ENCODE measurements at regions not wholly inside any gene's neighbourhood (a gene's known extent, or its start where the extent isn't known, plus 50 kb on each side); places are given as distances from the start of the nearest gene placed in this dataset.
"Not testable (repeated sequence)": the region's sequence is repeated elsewhere in the genome, so short reads cannot be mapped to it uniquely, and the experiment has no call there.

- Histone ChIP-seq H3K4me3 (ENCODE audit: low read length) (no peak overlapping the region), H2AFZ (ENCODE audit: low read length) (no peak overlapping the region), H3K9me3 (ENCODE audit: low read length) (no peaks in the 10 kb centered on the region), H3K36me3 (ENCODE audit: insufficient read depth, low read length) (no peaks in the 10 kb centered on the region), H3K79me2 (ENCODE audit: low read length) (no peaks in the 10 kb centered on the region), H3K4me1 (ENCODE audit: low read length) (no peaks in the 10 kb centered on the region), H3K27me3 (ENCODE audit: low read length) (no peaks in the 10 kb centered on the region), H4K20me1 (ENCODE audit: insufficient read depth, low read depth, low read length) (no peaks in the 10 kb centered on the region), H3K4me2 (ENCODE audit: low read depth, low read length, poor library complexity, severe bottlenecking) (no peak overlapping the region), H3K27ac (ENCODE audit: low read length) (no peak overlapping the region), H3K9ac (ENCODE audit: low read length) (no peak overlapping the region), H3K9me2 (replicated peaks; ENCODE audit: insufficient read depth, low read length) (no peaks in the 10 kb centered on the region)
- no peak for DNase-seq
These were observed 177.2 kb downstream of the VSIG4 start for GRCh38 chrX:65862638-65863037.

GRCh38 chrX:65859299-65859698 is 180.6 kb downstream of the VSIG4 start:
- H3K9me2 ChIP-seq (replicated peaks; ENCODE audit: insufficient read depth, low read length) = no peaks in the 10 kb centered on the region
- no peak for DNase-seq
- no peak overlapping the region for H3K4me3 ChIP-seq (ENCODE audit: low read length)
- no peaks in the 10 kb centered on the region for H3K4me1 ChIP-seq (ENCODE audit: low read length)
- no peaks in the 10 kb centered on the region for H3K27me3 ChIP-seq (ENCODE audit: low read length)
- no peaks in the 10 kb centered on the region for H3K79me2 ChIP-seq (ENCODE audit: low read length)
- H3K4me2 ChIP-seq (ENCODE audit: low read depth, low read length, poor library complexity, severe bottlenecking) = no peak overlapping the region
- H3K9ac ChIP-seq (ENCODE audit: low read length) = no peak overlapping the region
- no peaks in the 10 kb centered on the region; the same call in 1 of the 2 replicates for H3K9me3 ChIP-seq (ENCODE audit: low read length)
- no peak overlapping the region for H3K27ac ChIP-seq (ENCODE audit: low read length)
- no peaks in the 10 kb centered on the region for H3K36me3 ChIP-seq (ENCODE audit: insufficient read depth, low read length)
- no peaks in the 10 kb centered on the region for H4K20me1 ChIP-seq (ENCODE audit: insufficient read depth, low read depth, low read length)
- H2AFZ ChIP-seq (ENCODE audit: low read length) = no peak overlapping the region

GRCh38 chrX:65854437-65854836 is 185.4 kb downstream of the VSIG4 start:
- H3K9me3 ChIP-seq (ENCODE audit: low read length); H3K4me1 ChIP-seq (ENCODE audit: low read length); H2AFZ ChIP-seq (ENCODE audit: low read length); H3K79me2 ChIP-seq (ENCODE audit: low read length); H3K4me3 ChIP-seq (ENCODE audit: low read length); H3K9ac ChIP-seq (ENCODE audit: low read length); H3K9me2 ChIP-seq (replicated peaks; ENCODE audit: insufficient read depth, low read length); H3K36me3 ChIP-seq (ENCODE audit: insufficient read depth, low read length); H3K27me3 ChIP-seq (ENCODE audit: low read length); H3K4me2 ChIP-seq (ENCODE audit: low read depth, low read length, poor library complexity, severe bottlenecking); H4K20me1 ChIP-seq (ENCODE audit: insufficient read depth, low read depth, low read length); H3K27ac ChIP-seq (ENCODE audit: low read length); DNase-seq: not testable (repeated sequence)

GRCh38 chrX:65851306-65851705 is 183.9 kb downstream of the MSN start:
- H3K4me3 ChIP-seq (ENCODE audit: low read length); DNase-seq; H3K27ac ChIP-seq (ENCODE audit: low read length); H3K9me3 ChIP-seq (ENCODE audit: low read length); H2AFZ ChIP-seq (ENCODE audit: low read length); H3K4me1 ChIP-seq (ENCODE audit: low read length); H3K9me2 ChIP-seq (replicated peaks; ENCODE audit: insufficient read depth, low read length); H3K36me3 ChIP-seq (ENCODE audit: insufficient read depth, low read length); H3K79me2 ChIP-seq (ENCODE audit: low read length); H4K20me1 ChIP-seq (ENCODE audit: insufficient read depth, low read depth, low read length); H3K27me3 ChIP-seq (ENCODE audit: low read length); H3K9ac ChIP-seq (ENCODE audit: low read length); H3K4me2 ChIP-seq (ENCODE audit: low read depth, low read length, poor library complexity, severe bottlenecking): not testable (repeated sequence)

DNA sequence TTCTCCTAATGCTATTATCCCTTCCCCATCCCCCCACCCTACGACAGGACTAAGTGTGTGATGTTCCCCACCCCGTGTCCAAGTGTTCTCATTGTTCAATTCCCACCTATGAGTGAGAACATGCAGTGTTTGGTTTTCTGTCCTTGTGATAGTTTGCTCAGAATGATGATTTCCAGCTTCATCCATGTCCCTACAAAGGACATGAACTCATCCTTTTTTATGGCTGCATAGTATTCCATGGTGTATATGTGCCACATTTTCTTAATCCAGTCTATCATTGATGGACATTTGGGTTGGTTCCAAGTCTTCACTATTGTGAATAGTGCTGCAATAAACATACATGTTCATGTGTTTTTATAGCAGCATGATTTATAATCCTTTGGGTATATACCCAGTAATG is 183.4 kb downstream of the MSN start:
- H2AFZ ChIP-seq (ENCODE audit: low read length); H3K4me2 ChIP-seq (ENCODE audit: low read depth, low read length, poor library complexity, severe bottlenecking); DNase-seq; H4K20me1 ChIP-seq (ENCODE audit: insufficient read depth, low read depth, low read length); H3K9me3 ChIP-seq (ENCODE audit: low read length); H3K4me1 ChIP-seq (ENCODE audit: low read length); H3K27ac ChIP-seq (ENCODE audit: low read length); H3K9me2 ChIP-seq (replicated peaks; ENCODE audit: insufficient read depth, low read length); H3K4me3 ChIP-seq (ENCODE audit: low read length); H3K36me3 ChIP-seq (ENCODE audit: insufficient read depth, low read length); H3K9ac ChIP-seq (ENCODE audit: low read length); H3K79me2 ChIP-seq (ENCODE audit: low read length); H3K27me3 ChIP-seq (ENCODE audit: low read length): not testable (repeated sequence)

- Histone ChIP-seq H3K9me2 (replicated peaks; ENCODE audit: insufficient read depth, low read length) (no peaks in the 10 kb centered on the region), H3K79me2 (ENCODE audit: low read length) (no peaks in the 10 kb centered on the region), H3K4me1 (ENCODE audit: low read length) (no peaks in the 10 kb centered on the region), H4K20me1 (ENCODE audit: insufficient read depth, low read depth, low read length) (no peaks in the 10 kb centered on the region), H3K27ac (ENCODE audit: low read length) (no peak overlapping the region), H3K27me3 (ENCODE audit: low read length) (no peaks in the 10 kb centered on the region), H3K9me3 (ENCODE audit: low read length) (no peaks in the 10 kb centered on the region; the same call in 1 of the 2 replicates), H3K9ac (ENCODE audit: low read length) (no peak overlapping the region), H2AFZ (ENCODE audit: low read length) (no peak overlapping the region), H3K36me3 (ENCODE audit: insufficient read depth, low read length) (no peaks in the 10 kb centered on the region), H3K4me2 (ENCODE audit: low read depth, low read length, poor library complexity, severe bottlenecking) (no peak overlapping the region), H3K4me3 (ENCODE audit: low read length) (no peak overlapping the region)
- no peak for DNase-seq
These were observed 179.5 kb downstream of the MSN start for GRCh38 chrX:65846974-65847373.

- Histone ChIP-seq H4K20me1 (ENCODE audit: insufficient read depth, low read depth, low read length) (no peaks in the 10 kb centered on the region), H3K4me1 (ENCODE audit: low read length) (no peaks in the 10 kb centered on the region), H3K9me3 (ENCODE audit: low read length) (no peaks in the 10 kb centered on the region), H3K9me2 (replicated peaks; ENCODE audit: insufficient read depth, low read length) (no peaks in the 10 kb centered on the region), H3K36me3 (ENCODE audit: insufficient read depth, low read length) (no peaks in the 10 kb centered on the region), H3K4me3 (ENCODE audit: low read length) (no peak overlapping the region), H3K27ac (ENCODE audit: low read length) (no peak overlapping the region), H2AFZ (ENCODE audit: low read length) (no peak overlapping the region), H3K4me2 (ENCODE audit: low read depth, low read length, poor library complexity, severe bottlenecking) (no peak overlapping the region), H3K79me2 (ENCODE audit: low read length) (no peaks in the 10 kb centered on the region), H3K27me3 (ENCODE audit: low read length) (no peaks in the 10 kb centered on the region), H3K9ac (ENCODE audit: low read length) (no peak overlapping the region)
- DNase-seq = no peak
These were observed 173.8 kb downstream of the MSN start for GRCh38 chrX:65841263-65841662.

GRCh38 chrX:65838674-65839073 is 171.2 kb downstream of the MSN start:
- H3K4me1 ChIP-seq (ENCODE audit: low read length) = no peaks in the 10 kb centered on the region
- no peaks in the 10 kb centered on the region for H3K9me3 ChIP-seq (ENCODE audit: low read length)
- H3K9me2 ChIP-seq (replicated peaks; ENCODE audit: insufficient read depth, low read length) = no peaks in the 10 kb centered on the region
- no peak overlapping the region for H3K9ac ChIP-seq (ENCODE audit: low read length)
- H3K27me3 ChIP-seq (ENCODE audit: low read length) = no peaks in the 10 kb centered on the region
- H3K79me2 ChIP-seq (ENCODE audit: low read length) = no peaks in the 10 kb centered on the region
- no peak overlapping the region for H2AFZ ChIP-seq (ENCODE audit: low read length)
- no peak overlapping the region for H3K4me3 ChIP-seq (ENCODE audit: low read length)
- H3K27ac ChIP-seq (ENCODE audit: low read length) = no peak overlapping the region
- DNase-seq = no peak
- H4K20me1 ChIP-seq (ENCODE audit: insufficient read depth, low read depth, low read length) = no peaks in the 10 kb centered on the region
- no peaks in the 10 kb centered on the region for H3K36me3 ChIP-seq (ENCODE audit: insufficient read depth, low read length)
- no peak overlapping the region for H3K4me2 ChIP-seq (ENCODE audit: low read depth, low read length, poor library complexity, severe bottlenecking)

DNA sequence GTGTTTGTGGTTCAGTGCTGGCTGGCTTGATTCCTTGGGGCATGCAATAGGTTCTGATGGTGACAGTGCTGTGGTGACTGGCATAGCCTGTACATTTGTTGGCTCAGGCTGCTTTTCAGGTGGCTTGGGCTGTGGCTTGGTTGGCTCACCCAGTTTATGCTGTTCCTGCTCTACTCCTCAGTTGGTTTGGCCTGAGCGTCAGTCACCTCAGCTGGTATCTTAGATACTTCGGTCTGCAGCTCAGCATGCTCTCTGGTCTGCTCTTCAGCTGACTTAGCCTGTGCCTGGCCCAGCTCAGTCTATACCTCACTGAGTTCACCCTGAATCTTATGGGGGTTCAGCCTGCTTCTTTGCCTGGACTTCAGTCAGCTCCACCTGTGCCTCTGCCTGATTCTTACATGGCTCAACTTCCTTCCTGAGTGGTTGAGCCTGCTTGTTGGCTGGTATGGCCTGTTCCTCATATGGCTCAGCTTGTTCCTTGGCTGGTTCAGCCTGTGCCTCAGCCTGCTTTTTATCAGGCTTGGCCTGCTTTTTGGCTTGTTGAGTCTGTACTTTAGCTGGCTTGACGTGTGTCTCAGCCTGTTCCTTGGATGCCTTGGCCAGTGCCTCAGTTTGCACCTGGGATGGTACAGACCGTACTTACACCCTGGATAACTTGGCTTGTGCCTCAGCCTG is 170.6 kb downstream of the MSN start:
- H3K4me2 ChIP-seq (ENCODE audit: low read depth, low read length, poor library complexity, severe bottlenecking) = no peak overlapping the region

More for the DNA sequence above, 170.6 kb downstream of the MSN start:
- H3K36me3 ChIP-seq (ENCODE audit: insufficient read depth, low read length) = no peaks in the 10 kb centered on the region
- H3K79me2 ChIP-seq (ENCODE audit: low read length) = no peaks in the 10 kb centered on the region
- no peak for DNase-seq
- H3K27ac ChIP-seq (ENCODE audit: low read length) = no peak overlapping the region
- H3K9ac ChIP-seq (ENCODE audit: low read length) = no peak overlapping the region
- no peaks in the 10 kb centered on the region for H4K20me1 ChIP-seq (ENCODE audit: insufficient read depth, low read depth, low read length)
- no peaks in the 10 kb centered on the region for H3K4me1 ChIP-seq (ENCODE audit: low read length)
- H3K9me3 ChIP-seq (ENCODE audit: low read length) = no peaks in the 10 kb centered on the region
- no peaks in the 10 kb centered on the region for H3K9me2 ChIP-seq (replicated peaks; ENCODE audit: insufficient read depth, low read length)
- no peak overlapping the region for H3K4me3 ChIP-seq (ENCODE audit: low read length)
- H3K27me3 ChIP-seq (ENCODE audit: low read length) = no peaks in the 10 kb centered on the region
- H2AFZ ChIP-seq (ENCODE audit: low read length) = no peak overlapping the region

Measured in Karpas-422 (cell line).